ENCODE measurements at regions not wholly inside any gene's neighbourhood (a gene's known extent, or its start where the extent isn't known, plus 50 kb on each side); places are given as distances from the start of the nearest gene placed in this dataset.

DNA sequence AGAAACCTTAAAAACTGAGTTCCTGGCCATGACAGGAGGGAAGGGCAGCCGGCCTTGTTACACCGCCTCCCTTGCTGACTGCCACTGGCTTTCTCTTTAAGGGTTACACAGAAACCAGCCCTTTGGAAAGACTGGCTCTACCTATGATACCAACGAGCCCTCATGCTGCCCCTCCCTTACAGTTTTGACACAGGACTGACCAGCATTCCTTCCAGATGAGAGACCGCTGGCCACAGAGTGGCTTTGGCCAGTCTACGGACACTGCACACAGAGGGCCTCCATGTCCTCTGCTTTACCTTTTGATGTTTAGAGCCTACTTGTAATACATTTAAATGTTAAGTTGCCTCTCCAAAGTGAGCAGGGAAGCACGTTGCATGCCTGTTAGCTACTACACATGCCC lies 243.2 kb upstream of the GMDS start:
- no peak overlapping the region for H3K4me3 ChIP-seq
- no peak for DNase-seq
- H3K27ac ChIP-seq, result no peak overlapping the region
- H3K36me3 ChIP-seq, result no peaks in the 10 kb centered on the region
- no peaks in the 10 kb centered on the region for H3K27me3 ChIP-seq
- TF ChIP-seq, protein P1, sequence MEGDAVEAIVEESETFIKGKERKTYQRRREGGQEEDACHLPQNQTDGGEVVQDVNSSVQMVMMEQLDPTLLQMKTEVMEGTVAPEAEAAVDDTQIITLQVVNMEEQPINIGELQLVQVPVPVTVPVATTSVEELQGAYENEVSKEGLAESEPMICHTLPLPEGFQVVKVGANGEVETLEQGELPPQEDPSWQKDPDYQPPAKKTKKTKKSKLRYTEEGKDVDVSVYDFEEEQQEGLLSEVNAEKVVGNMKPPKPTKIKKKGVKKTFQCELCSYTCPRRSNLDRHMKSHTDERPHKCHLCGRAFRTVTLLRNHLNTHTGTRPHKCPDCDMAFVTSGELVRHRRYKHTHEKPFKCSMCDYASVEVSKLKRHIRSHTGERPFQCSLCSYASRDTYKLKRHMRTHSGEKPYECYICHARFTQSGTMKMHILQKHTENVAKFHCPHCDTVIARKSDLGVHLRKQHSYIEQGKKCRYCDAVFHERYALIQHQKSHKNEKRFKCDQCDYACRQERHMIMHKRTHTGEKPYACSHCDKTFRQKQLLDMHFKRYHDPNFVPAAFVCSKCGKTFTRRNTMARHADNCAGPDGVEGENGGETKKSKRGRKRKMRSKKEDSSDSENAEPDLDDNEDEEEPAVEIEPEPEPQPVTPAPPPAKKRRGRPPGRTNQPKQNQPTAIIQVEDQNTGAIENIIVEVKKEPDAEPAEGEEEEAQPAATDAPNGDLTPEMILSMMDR (IDR thresholded peaks at IDR 0.05), result no peak
- H3K9me3 ChIP-seq, result no peaks in the 10 kb centered on the region
- intact Hi-C loops (cut with DNase I; ENCODE audit: low total_unique reads), result no loop called here
- H3K4me1 ChIP-seq, result no peaks in the 10 kb centered on the region

DNA sequence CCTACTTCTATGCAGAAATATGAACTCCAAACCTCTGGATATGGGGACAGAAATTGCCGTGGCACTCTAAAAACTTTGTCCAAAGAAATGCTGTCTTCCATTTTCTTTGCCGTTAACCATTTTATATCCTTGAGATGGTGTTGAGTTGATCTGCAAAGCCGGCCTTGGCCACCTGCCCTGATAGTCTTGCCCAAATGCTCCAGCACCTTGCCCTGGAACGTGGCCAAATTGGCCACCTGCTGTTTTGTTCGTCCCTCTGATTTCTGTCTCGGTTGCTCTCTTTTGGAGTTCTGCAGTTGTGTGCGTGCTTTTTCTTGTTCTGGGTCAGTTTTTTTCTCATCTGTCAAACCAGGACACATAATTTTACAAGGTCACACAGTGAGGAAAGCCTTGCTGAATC lies 239.7 kb upstream of the GMDS start:
- no peaks in the 10 kb centered on the region for H3K9me3 ChIP-seq
- intact Hi-C loops (cut with DNase I; ENCODE audit: low total_unique reads), result no loop called here
- no peak for DNase-seq

DNA sequence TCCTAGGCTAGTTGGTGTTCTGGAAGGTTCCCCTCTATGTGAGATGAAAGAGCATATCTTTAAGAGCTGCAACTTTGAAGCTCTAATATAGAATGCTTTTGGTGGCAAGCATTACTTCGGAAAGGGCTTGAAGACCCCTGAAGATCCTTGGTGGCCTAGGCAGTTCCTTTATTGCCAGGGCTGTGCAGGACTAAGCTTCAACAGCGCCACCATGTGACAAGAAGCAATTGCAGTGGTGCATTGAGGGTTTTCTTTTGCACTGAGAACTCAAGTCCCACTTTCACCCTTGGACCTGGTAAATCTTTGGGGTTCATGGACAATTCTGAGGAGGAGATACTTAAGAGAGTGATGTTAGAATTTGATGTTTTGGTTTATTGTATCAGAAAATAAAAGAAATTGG lies 237.4 kb upstream of the GMDS start:
- Histone ChIP-seq H3K27me3 (no peaks in the 10 kb centered on the region), H3K36me3 (no peaks in the 10 kb centered on the region), H3K4me3 (no peak overlapping the region), H3K27ac (no peak overlapping the region), H3K9me3 (no peaks in the 10 kb centered on the region), H3K4me1 (peaks cover 0 to 15% (median 8%) of the 10 kb centered on the region in 4 donors)
- intact Hi-C loops (cut with DNase I; ENCODE audit: low total_unique reads), result no loop called here
- TF ChIP-seq, protein P1 (IDR thresholded peaks at IDR 0.05), result no peak
- DNase-seq, result no peak

More for the DNA sequence above, 239.7 kb upstream of the GMDS start:
- Histone ChIP-seq H3K27me3 (no peaks in the 10 kb centered on the region), H3K4me1 (peaks cover 0 to 6% (median 0%) of the 10 kb centered on the region in 4 donors), H3K4me3 (no peak overlapping the region), H3K36me3 (no peaks in the 10 kb centered on the region), H3K27ac (no peak overlapping the region)
- TF ChIP-seq, protein P1 (IDR thresholded peaks at IDR 0.05), result no peak

DNA sequence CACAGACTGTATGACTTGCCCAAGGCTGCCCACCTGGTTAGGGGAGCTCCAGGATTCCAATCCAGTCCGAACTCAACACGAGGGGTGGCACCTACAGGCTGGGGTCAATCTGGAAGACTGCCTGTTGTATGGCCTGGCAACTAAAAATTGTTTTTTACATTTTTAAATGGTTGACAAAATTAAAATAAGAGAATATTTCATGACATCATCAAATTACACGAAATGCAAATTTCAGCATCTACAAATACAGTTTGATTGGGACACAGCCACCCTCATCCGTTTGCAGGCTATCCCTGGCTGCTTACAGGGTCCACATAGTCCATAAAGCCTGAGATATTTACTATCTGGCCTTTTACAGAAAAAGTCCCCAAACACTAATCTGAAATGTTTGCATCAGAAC lies 235.9 kb upstream of the GMDS start:
- H3K4me3 ChIP-seq, result no peak overlapping the region
- DNase-seq, result no peak
- no peak overlapping the region for H3K27ac ChIP-seq
- TF ChIP-seq, protein P1 (IDR thresholded peaks at IDR 0.05), result no peak
- H3K36me3 ChIP-seq, result no peaks in the 10 kb centered on the region
- intact Hi-C loops (cut with DNase I; ENCODE audit: low total_unique reads), result no loop called here
- peaks cover 0 to 20% (median 10%) of the 10 kb centered on the region in 4 donors for H3K4me1 ChIP-seq
- no peaks in the 10 kb centered on the region for H3K27me3 ChIP-seq
- no peaks in the 10 kb centered on the region for H3K9me3 ChIP-seq

DNA sequence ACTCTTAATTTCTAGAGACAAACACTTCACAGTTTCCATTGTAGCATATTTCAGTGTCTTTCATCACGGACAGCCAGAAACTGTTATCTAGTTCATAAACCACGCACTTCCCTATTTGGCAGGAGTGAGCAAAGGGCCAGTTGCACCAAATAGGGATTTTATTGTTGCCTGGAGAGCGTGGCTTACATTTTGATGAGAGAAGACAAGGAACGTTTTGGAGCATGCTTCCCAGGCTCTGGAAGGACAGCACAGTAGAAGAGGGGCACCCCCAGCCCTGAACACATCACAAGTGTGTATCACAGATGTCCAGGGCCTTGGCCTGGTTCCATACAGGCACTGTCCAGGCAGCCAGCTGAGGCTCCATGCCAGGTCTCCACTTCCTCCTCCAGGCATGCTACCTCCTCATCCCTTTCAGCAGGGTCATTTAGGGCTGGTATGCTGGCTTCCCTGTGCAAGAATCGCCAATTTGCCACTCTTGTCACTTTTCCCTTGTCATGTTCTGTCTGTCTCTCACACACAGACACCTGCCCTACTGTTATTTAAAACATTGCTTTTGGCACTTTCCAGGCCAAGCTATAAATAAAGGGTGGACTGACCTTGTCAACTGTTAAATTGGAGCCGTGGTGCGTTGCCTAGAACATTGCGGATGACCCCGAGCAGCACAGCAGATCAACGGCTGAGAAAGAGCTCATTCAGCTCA lies 235.0 kb upstream of the GMDS start:
- intact Hi-C loops (cut with DNase I; ENCODE audit: low total_unique reads), result no loop called here
- Histone ChIP-seq H3K27me3 (no peaks in the 10 kb centered on the region), H3K4me3 (no peak overlapping the region), H3K27ac (no peak overlapping the region), H3K4me1 (peaks cover 0 to 20% (median 10%) of the 10 kb centered on the region in 4 donors), H3K36me3 (no peaks in the 10 kb centered on the region), H3K9me3 (no peaks in the 10 kb centered on the region)
- DNase-seq, result no peak
- TF ChIP-seq, protein P1 (IDR thresholded peaks at IDR 0.05), result no peak
